ENCODE measurements at regions not wholly inside any gene's neighbourhood (a gene's known extent, or its start where the extent isn't known, plus 50 kb on each side); places are given as distances from the start of the nearest gene placed in this dataset.
A peak's percentile ranks its signal among the peaks of the same experiment; 100 is the strongest.
"Not testable (repeated sequence)": the region's sequence is repeated elsewhere in the genome, so short reads cannot be mapped to it uniquely, and the experiment has no call there.

GRCh38 chr18:67840379-67840778, 323.9 kb upstream of the DSEL start:
- no peak for DNase-seq

- DNase-seq: no peak
Observed at GRCh38 chr18:67818432-67818831, 301.9 kb upstream of the DSEL start.

- DNase-seq: no peak
Observed at GRCh38 chr18:67815280-67815679, 298.8 kb upstream of the DSEL start.

- no peak for DNase-seq
Observed at GRCh38 chr18:67813380-67814028, 297.0 kb upstream of the DSEL start.

- DNase-seq: no peak
Observed at GRCh38 chr18:67805261-67805660, 288.7 kb upstream of the DSEL start.

- peak in 1 of 3 experiments; percentile 47 for DNase-seq
Observed at GRCh38 chr18:67794521-67794920, 278.0 kb upstream of the DSEL start.

- no peak for DNase-seq
Observed at GRCh38 chr18:67790527-67790926, 274.0 kb upstream of the DSEL start.

GRCh38 chr18:67789165-67789545, 272.6 kb upstream of the DSEL start:
- no peak for DNase-seq

GRCh38 chr18:67788310-67789164, 272.0 kb upstream of the DSEL start:
- no peak for DNase-seq

- DNase-seq: no peak
Observed at GRCh38 chr18:67783196-67783946, 266.9 kb upstream of the DSEL start.

GRCh38 chr18:67778016-67778415, 261.5 kb upstream of the DSEL start:
- no peak for DNase-seq

GRCh38 chr18:67776929-67777328, 260.4 kb upstream of the DSEL start:
- DNase-seq: peak in 2 of 3 experiments; percentile 22 to 82

GRCh38 chr18:67771271-67771670, 254.8 kb upstream of the DSEL start:
- DNase-seq: no peak

- DNase-seq: no peak
Observed at GRCh38 chr18:67770520-67770919, 254.0 kb upstream of the DSEL start.

GRCh38 chr18:67766930-67767329, 250.4 kb upstream of the DSEL start:
- DNase-seq: no peak

GRCh38 chr18:67752211-67752610, 235.7 kb upstream of the DSEL start:
- DNase-seq: not testable (repeated sequence)

- no peak for DNase-seq
Observed at GRCh38 chr18:67742954-67743353, 226.4 kb upstream of the DSEL start.

GRCh38 chr18:67742525-67742924, 226.0 kb upstream of the DSEL start:
- no peak for DNase-seq

GRCh38 chr18:67735506-67735905, 219.0 kb upstream of the DSEL start:
- DNase-seq: peak in 1 of 3 experiments; percentile 39

GRCh38 chr18:67733088-67733487, 216.6 kb upstream of the DSEL start:
- no peak for DNase-seq

- DNase-seq: peak in 1 of 3 experiments; percentile 56
Observed at GRCh38 chr18:67731851-67732250, 215.3 kb upstream of the DSEL start.

GRCh38 chr18:67730886-67731285, 214.4 kb upstream of the DSEL start:
- DNase-seq: peak in 1 of 3 experiments; percentile 24

- DNase-seq: no peak
Observed at GRCh38 chr18:67728364-67728763, 211.8 kb upstream of the DSEL start.

- DNase-seq: no peak
Observed at GRCh38 chr18:67726882-67727281, 210.4 kb upstream of the DSEL start.
